ENCODE measurements at regions not wholly inside any gene's neighbourhood (a gene's known extent, or its start where the extent isn't known, plus 50 kb on each side); places are given as distances from the start of the nearest gene placed in this dataset.
"Not testable (repeated sequence)": the region's sequence is repeated elsewhere in the genome, so short reads cannot be mapped to it uniquely, and the experiment has no call there.

GRCh38 chr13:87877477-87877876, 206.3 kb downstream of the SLITRK5 start:
- DNase-seq (ENCODE audit: low read depth), result no peak

GRCh38 chr13:87878706-87879105, 207.5 kb downstream of the SLITRK5 start:
- DNase-seq (ENCODE audit: low read depth), result no peak

- DNase-seq (ENCODE audit: low read depth), result peak; percentile 62
Observed at GRCh38 chr13:87884884-87885283, 213.7 kb downstream of the SLITRK5 start.

DNA sequence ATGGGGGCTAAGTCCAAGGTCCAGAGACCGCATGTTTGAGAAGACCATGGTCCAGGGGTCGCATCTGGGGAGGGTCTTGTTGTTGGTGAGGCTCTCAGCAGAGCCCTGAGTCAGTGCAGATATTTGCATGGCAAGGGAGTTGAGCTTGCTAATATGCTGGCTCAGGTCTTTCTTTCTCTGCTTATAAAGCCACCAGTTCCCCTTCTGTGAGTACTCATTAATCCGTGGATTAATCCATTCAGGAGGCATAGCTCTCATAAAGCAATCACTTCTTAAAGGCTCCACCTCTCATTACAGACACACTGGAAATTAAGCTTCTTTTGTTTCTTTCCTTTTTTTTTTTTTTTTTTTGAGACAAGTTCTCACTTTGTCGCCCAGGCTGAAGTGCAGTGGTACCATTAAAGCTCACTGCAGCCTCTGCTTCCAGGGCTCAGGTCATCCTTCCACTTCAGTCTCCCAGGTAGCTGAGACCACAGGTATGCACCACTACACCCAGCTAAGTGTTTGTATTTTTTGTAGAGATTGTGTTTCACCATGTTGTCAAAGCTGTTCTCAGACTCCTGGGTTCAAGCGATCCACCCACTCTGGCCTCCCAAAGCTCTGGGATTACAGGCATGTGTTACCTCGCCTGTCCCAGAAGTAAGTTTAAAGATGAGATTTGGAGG, 216.4 kb downstream of the SLITRK5 start:
- no peak for DNase-seq (ENCODE audit: low read depth)

GRCh38 chr13:87889254-87889653, 218.1 kb downstream of the SLITRK5 start:
- DNase-seq (ENCODE audit: low read depth), result no peak

DNA sequence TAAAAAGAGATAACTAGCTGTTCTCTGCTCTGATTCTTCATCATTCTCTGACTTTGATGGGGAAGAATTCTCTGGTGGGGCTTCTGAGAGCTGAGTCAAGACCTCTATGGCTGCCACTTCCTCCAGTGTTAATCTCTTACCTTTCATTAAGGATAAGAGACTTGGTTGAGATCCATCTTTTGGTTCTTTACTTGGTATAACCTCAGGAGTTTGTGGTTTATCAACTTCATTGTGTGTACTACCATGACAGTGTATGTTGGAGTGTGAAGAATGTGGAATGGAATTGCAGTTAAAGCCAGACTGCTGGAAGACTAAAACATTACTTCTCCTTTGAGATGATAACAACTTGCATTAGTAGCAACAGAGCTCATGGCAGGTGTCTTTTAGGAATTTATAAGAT, 222.0 kb downstream of the SLITRK5 start:
- DNase-seq (ENCODE audit: low read depth), result no peak

DNA sequence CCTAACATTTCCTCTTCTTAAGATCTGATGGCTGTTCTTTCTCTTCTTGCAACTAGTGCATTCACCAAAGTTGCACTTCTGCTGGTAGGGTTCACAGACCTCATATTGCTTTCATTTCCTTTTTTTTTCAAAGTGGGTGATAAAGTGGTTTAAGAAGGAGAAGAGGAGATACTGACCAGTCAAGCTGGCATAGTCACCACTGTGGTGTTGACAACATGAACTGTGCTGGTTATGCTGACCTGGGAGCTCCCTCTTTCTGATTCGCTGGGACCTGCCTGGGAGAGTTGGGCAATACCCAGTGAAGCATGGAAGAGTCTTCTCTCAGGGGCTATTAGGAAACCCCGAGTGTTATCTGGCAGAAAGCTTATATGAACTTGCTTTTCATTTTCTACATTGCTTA, 222.9 kb downstream of the SLITRK5 start:
- DNase-seq (ENCODE audit: low read depth), result no peak

- no peak for DNase-seq (ENCODE audit: low read depth)
Observed at GRCh38 chr13:87903553-87903952, 232.4 kb downstream of the SLITRK5 start.

DNA sequence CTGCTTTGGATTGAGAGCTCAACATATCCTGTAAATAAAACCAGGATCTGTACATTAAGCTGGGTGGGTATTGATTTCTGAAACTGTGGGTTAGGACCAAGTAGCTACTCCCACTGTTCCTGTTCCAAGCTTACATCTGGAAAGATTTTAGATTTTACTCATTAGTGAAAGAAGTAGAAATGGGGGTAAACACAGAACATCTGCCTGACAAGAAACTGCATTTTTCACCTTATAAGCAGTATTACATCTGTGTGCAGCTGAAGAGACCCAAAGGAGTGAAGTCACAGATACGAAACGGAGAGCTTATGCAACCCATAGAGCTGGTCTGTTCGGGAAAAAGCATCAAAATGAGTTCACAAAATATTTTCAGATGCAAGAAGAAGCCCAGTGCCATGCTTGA, 235.2 kb downstream of the SLITRK5 start:
- DNase-seq (ENCODE audit: low read depth), result peak; percentile 11

DNA sequence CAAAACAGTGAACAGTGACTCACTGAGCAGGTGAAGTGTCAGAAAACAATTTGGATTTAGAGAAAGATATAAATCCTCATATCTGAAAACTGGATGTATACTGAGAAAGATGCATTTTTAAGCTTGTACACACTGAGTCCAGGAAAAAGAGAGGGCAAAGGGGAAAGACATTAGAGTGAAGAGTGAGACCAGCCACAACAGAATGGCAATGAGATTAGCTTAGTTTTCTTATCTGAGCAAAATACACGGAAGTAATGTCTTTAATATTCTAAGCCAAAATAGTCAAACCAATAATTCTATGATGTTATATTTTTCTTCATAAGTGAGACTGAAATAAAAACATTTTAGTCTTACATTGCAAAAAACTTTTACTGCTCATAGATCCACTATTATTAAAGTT, 236.0 kb downstream of the SLITRK5 start:
- peak; percentile 13 for DNase-seq (ENCODE audit: low read depth)

DNA sequence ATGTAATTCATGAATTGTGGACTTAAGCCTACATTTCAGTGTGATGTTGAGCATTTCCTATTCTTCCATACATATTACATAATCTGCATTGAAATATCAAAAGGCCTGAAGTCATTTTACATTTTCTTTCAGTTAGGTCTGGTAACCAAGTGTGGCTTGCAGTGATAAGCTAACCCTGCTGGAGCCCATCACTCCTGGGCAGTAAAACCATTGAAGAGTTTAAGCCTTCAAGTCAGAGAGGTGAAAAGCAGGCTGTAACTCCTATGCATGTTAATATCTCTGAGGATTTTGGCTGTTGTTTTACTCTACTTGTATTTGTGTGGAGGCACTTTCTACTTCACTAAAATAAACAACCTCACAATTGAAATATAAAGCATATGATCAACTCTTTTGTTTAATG, 248.8 kb downstream of the SLITRK5 start:
- no peak for DNase-seq (ENCODE audit: low read depth)

DNA sequence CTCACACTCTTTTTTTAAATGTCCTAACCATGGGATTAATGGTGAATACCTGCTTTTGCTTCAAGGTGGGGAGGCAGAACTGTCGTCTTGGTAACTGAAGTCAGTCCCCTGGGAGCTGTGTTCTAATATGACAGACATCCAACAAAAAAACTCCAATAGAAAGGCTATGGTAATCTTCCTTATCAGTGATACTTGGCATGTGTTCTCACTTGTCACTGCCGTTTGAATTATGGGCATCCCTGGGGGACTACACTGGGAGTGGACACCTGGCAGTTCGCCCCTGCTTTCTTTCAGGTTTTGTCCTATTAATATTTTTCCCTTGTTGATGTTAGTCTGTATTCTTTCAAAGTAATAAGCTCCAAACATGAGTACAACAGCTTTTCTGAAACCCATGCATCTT, 252.6 kb downstream of the SLITRK5 start:
- DNase-seq (ENCODE audit: low read depth), result no peak

DNA sequence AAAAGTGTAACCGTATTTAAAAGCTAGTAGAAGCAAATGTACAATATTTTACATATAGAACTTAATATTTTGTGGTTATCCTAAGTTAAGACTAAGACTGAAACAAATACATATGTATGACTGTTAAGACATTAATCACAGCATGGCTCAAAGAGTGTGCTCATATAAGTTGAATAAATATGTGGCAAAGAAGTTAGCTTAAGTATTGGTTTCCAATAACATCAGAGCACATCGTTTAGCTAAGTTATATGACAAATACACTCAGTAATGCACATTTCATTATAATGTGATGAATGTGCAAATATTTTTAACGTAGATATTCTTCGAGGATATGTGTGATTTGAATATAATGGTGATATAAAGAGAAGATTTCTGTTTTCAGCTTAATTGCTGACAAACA, 253.8 kb downstream of the SLITRK5 start:
- peak; percentile 73 for DNase-seq (ENCODE audit: low read depth)

- DNase-seq (ENCODE audit: low read depth), result no peak
Observed at GRCh38 chr13:87940776-87941175, 269.6 kb downstream of the SLITRK5 start.

DNA sequence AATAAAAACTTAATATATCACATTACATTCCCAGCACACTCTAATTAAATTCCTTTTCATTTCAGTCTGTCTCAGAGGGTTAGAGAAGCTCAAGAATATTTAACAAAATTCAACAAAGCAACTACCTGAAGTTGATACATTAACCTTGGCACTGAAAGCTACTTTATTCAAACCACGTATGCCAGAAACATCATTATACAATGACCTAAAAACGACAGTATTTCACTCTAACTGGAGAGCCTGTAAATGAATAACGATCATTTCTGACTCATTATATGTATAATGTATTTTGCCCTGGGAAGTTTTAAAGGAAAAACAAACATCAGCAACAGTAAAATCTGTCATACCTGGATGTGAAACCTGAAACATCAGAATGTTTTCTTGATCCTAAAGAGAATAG, 270.1 kb downstream of the SLITRK5 start:
- DNase-seq (ENCODE audit: low read depth), result peak; percentile 30

- peak; percentile 31 for DNase-seq (ENCODE audit: low read depth)
Observed at GRCh38 chr13:87942205-87942604, 271.0 kb downstream of the SLITRK5 start.

DNA sequence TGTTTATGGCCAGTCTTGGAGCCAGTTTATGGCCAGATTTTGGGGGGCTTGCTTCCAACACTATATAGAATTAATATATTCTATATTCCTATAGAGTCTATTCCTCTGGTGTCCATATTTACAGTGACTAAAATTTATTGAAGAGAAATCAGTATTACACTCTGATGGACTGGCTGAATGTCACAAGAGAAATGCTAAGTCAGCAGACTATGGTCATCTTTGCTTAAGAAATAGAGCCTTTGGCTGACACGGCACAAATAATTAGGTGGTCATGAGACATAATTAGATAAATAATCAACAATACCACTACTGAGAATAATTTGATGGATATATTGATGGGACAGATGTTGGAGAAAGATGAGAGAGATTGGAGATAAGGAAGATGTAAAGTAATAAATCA, 272.9 kb downstream of the SLITRK5 start:
- no peak for DNase-seq (ENCODE audit: low read depth)

DNA sequence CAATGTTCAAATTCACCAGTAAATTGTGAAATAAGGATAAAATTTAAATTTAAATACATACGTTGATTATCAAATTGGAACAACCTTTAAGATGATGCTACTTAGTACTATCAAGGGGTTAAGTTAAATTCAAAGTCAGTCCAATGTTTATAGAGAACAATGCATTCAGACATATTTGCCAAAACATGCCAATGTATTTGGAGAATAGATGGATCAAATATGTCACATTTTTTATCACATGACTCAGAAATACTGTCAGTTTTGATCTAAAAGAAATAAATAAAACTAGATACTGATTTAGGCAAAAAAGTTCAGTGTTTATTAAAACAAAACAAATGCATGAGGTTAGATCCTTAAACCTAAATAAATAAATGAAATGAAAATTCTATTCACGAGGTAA, 281.2 kb downstream of the SLITRK5 start:
- no peak for DNase-seq (ENCODE audit: low read depth)

DNA sequence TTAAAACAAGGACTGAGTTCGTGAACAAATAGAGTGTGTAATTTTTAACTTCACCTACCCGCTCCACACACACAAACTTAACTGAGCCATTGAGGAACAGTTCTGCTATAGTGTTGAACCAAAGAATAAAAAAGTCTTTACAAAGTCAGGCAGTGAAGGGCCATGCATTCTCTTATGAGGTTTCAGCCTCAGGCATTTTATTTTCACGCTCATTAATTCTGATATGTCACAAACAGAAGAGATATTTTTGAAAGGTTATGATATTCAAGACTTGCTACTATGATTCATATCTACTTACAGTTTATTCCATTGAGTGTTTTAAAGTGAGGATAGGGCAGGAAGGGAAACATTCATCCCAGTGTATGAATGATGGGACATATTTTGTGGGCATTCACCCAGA, 282.2 kb downstream of the SLITRK5 start:
- DNase-seq (ENCODE audit: low read depth), result peak; percentile 38

DNA sequence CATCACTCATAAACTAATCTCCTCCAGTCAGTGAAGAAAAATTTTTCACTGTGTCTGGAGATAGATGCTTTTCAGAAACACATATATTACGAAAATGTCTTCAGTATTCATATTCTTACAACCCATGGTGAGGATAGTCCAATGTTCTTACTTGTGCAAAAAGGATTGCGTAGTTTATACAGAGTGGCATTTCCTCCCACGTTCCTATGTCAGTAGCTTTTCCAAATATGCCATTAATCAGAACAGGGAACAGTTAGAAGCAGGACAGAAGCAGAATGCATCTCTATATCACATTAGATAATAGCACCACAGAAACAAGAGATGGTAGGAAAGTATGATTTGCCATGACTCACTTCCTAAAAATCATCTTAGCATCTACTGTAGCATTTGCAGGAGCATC, 282.9 kb downstream of the SLITRK5 start:
- peak; percentile 51 for DNase-seq (ENCODE audit: low read depth)

GRCh38 chr13:87961546-87961945, 290.4 kb downstream of the SLITRK5 start:
- no peak for DNase-seq (ENCODE audit: low read depth)

GRCh38 chr13:87972568-87972967, 301.4 kb downstream of the SLITRK5 start:
- DNase-seq (ENCODE audit: low read depth), result no peak

- DNase-seq (ENCODE audit: low read depth), result peak; percentile 30
Observed at GRCh38 chr13:87975035-87975434, 303.9 kb downstream of the SLITRK5 start.

DNA sequence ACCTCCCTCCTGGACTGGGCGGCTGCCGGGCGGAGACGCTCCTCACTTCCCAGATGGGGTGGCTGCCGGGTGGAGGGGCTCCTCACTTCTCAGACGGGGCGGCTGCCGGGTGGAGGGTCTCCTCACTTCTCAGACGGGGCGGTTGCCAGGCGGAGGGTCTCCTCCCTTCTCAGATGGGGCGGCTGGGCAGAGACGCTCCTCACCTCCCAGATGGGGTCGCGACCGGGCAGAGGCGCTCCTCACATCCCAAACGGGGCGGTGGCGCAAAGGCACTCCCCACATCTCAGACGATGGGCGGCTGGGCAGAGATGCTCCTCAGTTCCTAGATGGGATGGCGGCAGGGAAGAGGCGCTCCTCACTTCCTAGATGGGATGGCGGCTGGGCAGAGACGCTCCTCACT, 305.5 kb downstream of the SLITRK5 start:
- DNase-seq (ENCODE audit: low read depth), result not testable (repeated sequence)

DNA sequence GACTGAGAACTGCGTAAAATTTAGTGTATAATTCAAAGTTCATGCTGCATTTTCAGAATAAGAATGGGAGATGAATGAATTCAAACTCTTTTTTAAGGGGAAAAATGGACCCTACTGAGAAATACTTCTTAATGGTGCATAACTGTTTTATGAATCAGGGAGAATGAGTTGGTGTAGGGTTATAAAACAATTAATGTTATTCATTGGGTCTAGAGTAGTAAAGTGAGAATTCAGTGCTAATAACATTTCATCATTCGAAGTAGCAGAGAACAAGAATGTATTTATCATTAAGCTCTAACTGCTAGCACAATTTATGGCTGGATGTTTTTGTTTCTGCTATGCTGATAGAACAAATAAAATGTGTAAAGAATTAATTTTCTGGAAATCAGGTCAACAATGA, 310.2 kb downstream of the SLITRK5 start:
- DNase-seq (ENCODE audit: low read depth), result no peak

Measured in ELR (cell line).